ENCODE measurements at regions not wholly inside any gene's neighbourhood (a gene's known extent, or its start where the extent isn't known, plus 50 kb on each side); places are given as distances from the start of the nearest gene placed in this dataset.
"Not testable (repeated sequence)": the region's sequence is repeated elsewhere in the genome, so short reads cannot be mapped to it uniquely, and the experiment has no call there.

- DNase-seq = no peak
Measured at GRCh38 chr6:23533311-23533710, 592.7 kb upstream of the NRSN1 start.

- DNase-seq = no peak
Measured at GRCh38 chr6:23533944-23534343, 592.1 kb upstream of the NRSN1 start.

- DNase-seq = no peak
Measured at GRCh38 chr6:23534351-23534750, 591.7 kb upstream of the NRSN1 start.

- DNase-seq = no peak
Measured at GRCh38 chr6:23535101-23535500, 590.9 kb upstream of the NRSN1 start.

GRCh38 chr6:23537828-23538227 lies 588.2 kb upstream of the NRSN1 start:
- DNase-seq = no peak

GRCh38 chr6:23547851-23548250 lies 578.2 kb upstream of the NRSN1 start:
- no peak for DNase-seq

- DNase-seq = not testable (repeated sequence)
Measured at GRCh38 chr6:23554953-23555352, 571.1 kb upstream of the NRSN1 start.

GRCh38 chr6:23559587-23560343 lies 566.2 kb upstream of the NRSN1 start:
- DNase-seq = no peak

GRCh38 chr6:23561732-23562131 lies 564.3 kb upstream of the NRSN1 start:
- DNase-seq = no peak

- DNase-seq = no peak
Measured at GRCh38 chr6:23562554-23562953, 563.5 kb upstream of the NRSN1 start.

GRCh38 chr6:23563323-23563722 lies 562.7 kb upstream of the NRSN1 start:
- no peak for DNase-seq

GRCh38 chr6:23566418-23566817 lies 559.6 kb upstream of the NRSN1 start:
- no peak for DNase-seq

GRCh38 chr6:23568292-23568691 lies 557.7 kb upstream of the NRSN1 start:
- DNase-seq = no peak

GRCh38 chr6:23584134-23584763 lies 541.8 kb upstream of the NRSN1 start:
- DNase-seq = no peak

- no peak for DNase-seq
Measured at GRCh38 chr6:23587582-23587981, 538.4 kb upstream of the NRSN1 start.

- no peak for DNase-seq
Measured at GRCh38 chr6:23589811-23590210, 536.2 kb upstream of the NRSN1 start.

GRCh38 chr6:23590498-23591126 lies 535.4 kb upstream of the NRSN1 start:
- no peak for DNase-seq

GRCh38 chr6:23591761-23592160 lies 534.3 kb upstream of the NRSN1 start:
- no peak for DNase-seq

- DNase-seq = no peak
Measured at GRCh38 chr6:23600118-23600517, 525.9 kb upstream of the NRSN1 start.

- DNase-seq = no peak
Measured at GRCh38 chr6:23601811-23602345, 524.1 kb upstream of the NRSN1 start.

GRCh38 chr6:23608931-23609435 lies 517.0 kb upstream of the NRSN1 start:
- DNase-seq = no peak

- no peak for DNase-seq
Measured at GRCh38 chr6:23611776-23612381, 514.1 kb upstream of the NRSN1 start.

GRCh38 chr6:23618366-23618765 lies 507.6 kb upstream of the NRSN1 start:
- DNase-seq = no peak

All from suppressor macrophage treated with lipopolysaccharide for 4 hours (primary cell).